Panc1 (cell line): ENCODE measurements at regions not wholly inside any gene's neighbourhood (a gene's known extent, or its start where the extent isn't known, plus 50 kb on each side); places are given as distances from the start of the nearest gene placed in this dataset.

ENCODE experiments used
- TCF7L2 ChIP-seq: IDR thresholded peaks from 2 replicates; pipeline ENCODE4 v1.6.1; 2011; ENCODE audit warnings: mild to moderate bottlenecking, low read depth, low read length, inconsistent platforms
- TF ChIP-seq, protein P1 (sequence below): fragments of 450-650 bp; IDR thresholded peaks from 2 replicates; pipeline ENCODE4 v1.5.1; 2017; ENCODE audit warnings: mild to moderate bottlenecking

DNA sequence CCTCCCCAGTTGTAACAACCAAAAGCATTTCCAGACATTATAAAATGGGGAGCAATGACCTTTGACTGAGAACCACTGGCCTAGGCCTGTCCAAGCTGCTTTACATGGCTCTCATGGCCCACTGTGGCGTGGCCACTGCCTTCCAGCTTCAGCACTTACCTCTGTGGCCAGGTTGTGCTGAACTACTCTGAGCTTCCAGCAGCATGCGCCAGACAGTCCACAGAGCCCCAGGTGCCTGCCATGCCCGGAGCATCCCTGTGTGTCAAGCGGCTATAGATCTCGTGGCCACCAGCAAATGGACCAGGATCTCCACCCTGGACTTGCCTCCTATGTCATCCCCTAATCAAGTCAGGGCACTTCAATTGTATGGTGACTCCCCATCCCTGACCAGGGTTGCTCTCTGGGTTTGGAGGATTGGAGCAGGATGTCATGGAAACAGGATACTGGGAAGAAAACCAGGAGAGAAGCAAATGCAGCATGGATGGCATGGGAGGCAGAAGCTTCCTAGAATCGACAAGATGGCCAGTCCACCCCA, 199.7 kb downstream of the UACA start:
- TF ChIP-seq, protein P1, sequence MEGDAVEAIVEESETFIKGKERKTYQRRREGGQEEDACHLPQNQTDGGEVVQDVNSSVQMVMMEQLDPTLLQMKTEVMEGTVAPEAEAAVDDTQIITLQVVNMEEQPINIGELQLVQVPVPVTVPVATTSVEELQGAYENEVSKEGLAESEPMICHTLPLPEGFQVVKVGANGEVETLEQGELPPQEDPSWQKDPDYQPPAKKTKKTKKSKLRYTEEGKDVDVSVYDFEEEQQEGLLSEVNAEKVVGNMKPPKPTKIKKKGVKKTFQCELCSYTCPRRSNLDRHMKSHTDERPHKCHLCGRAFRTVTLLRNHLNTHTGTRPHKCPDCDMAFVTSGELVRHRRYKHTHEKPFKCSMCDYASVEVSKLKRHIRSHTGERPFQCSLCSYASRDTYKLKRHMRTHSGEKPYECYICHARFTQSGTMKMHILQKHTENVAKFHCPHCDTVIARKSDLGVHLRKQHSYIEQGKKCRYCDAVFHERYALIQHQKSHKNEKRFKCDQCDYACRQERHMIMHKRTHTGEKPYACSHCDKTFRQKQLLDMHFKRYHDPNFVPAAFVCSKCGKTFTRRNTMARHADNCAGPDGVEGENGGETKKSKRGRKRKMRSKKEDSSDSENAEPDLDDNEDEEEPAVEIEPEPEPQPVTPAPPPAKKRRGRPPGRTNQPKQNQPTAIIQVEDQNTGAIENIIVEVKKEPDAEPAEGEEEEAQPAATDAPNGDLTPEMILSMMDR: no peak
- no peak for TF ChIP-seq TCF7L2
